IMR-90 (cell line): ENCODE measurements at regions not wholly inside any gene's neighbourhood (a gene's known extent, or its start where the extent isn't known, plus 50 kb on each side); places are given as distances from the start of the nearest gene placed in this dataset.

Source experiments
- ATAC-seq: fragments of 200-7000 bp; cut with Tn5 transposase; 2 replicates; pipeline ENCODE4 v1.9.1; 2020; ENCODE audit warnings: low read depth, mild to moderate bottlenecking, moderate library complexity
- BruUV-seq: library from RNA; stranded (reverse); fragments of 400-500 nt; replicated peaks from 2 replicates; lab custom pipeline; 2021; lab: Mats Ljungman, UMichigan
- CTCF ChIA-PET: fragments of 300-600 bp; formaldehyde crosslinking; extraction: SDS; loops from one replicate; lab custom pipeline; 2021; ENCODE audit warnings: antibody characterized with exemption; lab: Yijun Ruan, JAX
- POLR2A ChIA-PET: fragments of 300-600 bp; sonication (Branson Sonifier 250); formaldehyde crosslinking; loops from one replicate; lab custom pipeline; 2022; ENCODE audit warnings: antibody characterized with exemption; ENCODE audit not compliant: unreplicated experiment; lab: Charles Lee
- DNase-seq: peaks from one replicate; pipeline ENCODE4 v3.0.0; 2013
- H2AFZ ChIP-seq: replicated peaks from 2 replicates; pipeline ENCODE3; 2013; ENCODE audit warnings: low read length, mild to moderate bottlenecking; ENCODE audit not compliant: poor library complexity
- H2AK5ac ChIP-seq: 2 replicates; pipeline ENCODE4 v1.6.1; 2013; ENCODE audit warnings: low read depth, low read length, inconsistent platforms
- H2AK9ac ChIP-seq: replicated peaks from 2 replicates; pipeline ENCODE3; 2013; ENCODE audit warnings: mild to moderate bottlenecking, low read depth, low read length, moderate library complexity; ENCODE audit not compliant: poor library complexity
- H2BK120ac ChIP-seq: 2 replicates; pipeline ENCODE4 v1.6.1; 2013; ENCODE audit warnings: low read depth, low read length, inconsistent platforms
- H2BK15ac ChIP-seq: 3 replicates; pipeline ENCODE4 v1.6.1; 2013; ENCODE audit warnings: low read depth, low read length, inconsistent platforms
- H2BK20ac ChIP-seq: 2 replicates; pipeline ENCODE4 v1.6.1; 2013; ENCODE audit warnings: low read depth, mild to moderate bottlenecking, inconsistent platforms, low read length, moderate library complexity
- H2BK5ac ChIP-seq: 2 replicates; pipeline ENCODE4 v1.6.1; 2013; ENCODE audit warnings: mild to moderate bottlenecking, low read depth, low read length, inconsistent platforms; ENCODE audit not compliant: poor library complexity, severe bottlenecking
- H3K14ac ChIP-seq: replicated peaks from 2 replicates; pipeline ENCODE4 v1.6.1; 2013; ENCODE audit warnings: low read depth, low read length, inconsistent platforms
- H3K18ac ChIP-seq: 2 replicates; pipeline ENCODE4 v1.6.1; 2013; ENCODE audit warnings: low read depth, low read length, control low read depth
- H3K23ac ChIP-seq: 2 replicates; pipeline ENCODE4 v1.6.1; 2013; ENCODE audit warnings: low read depth, low read length, inconsistent platforms
- H3K27ac ChIP-seq: 2 replicates; pipeline ENCODE4 v1.5.1; 2013; ENCODE audit warnings: mild to moderate bottlenecking, control low read depth, low read length; ENCODE audit not compliant: insufficient read depth
- H3K27me3 ChIP-seq: 2 replicates; pipeline ENCODE4 v1.6.1; 2013; ENCODE audit warnings: low read length; ENCODE audit not compliant: control insufficient read depth, insufficient read depth
- H3K36me3 ChIP-seq: 2 replicates; pipeline ENCODE4 v1.6.1; 2013; ENCODE audit warnings: low read length, mixed read lengths; ENCODE audit not compliant: control insufficient read depth, insufficient read depth
- H3K4ac ChIP-seq: 2 replicates; pipeline ENCODE4 v1.6.1; 2013; ENCODE audit warnings: low read depth, low read length, inconsistent platforms
- H3K4me1 ChIP-seq: 2 replicates; pipeline ENCODE4 v1.6.1; 2013; ENCODE audit warnings: low read length, mixed read lengths; ENCODE audit not compliant: control insufficient read depth, insufficient read depth
- H3K4me2 ChIP-seq: 2 replicates; pipeline ENCODE4 v1.6.1; 2013; ENCODE audit warnings: low read depth, mild to moderate bottlenecking, control low read depth, low read length, moderate library complexity
- H3K4me3 ChIP-seq: 2 replicates; pipeline ENCODE4 v1.5.1; 2013; ENCODE audit warnings: low read depth, mild to moderate bottlenecking, control low read depth, low read length, moderate library complexity; ENCODE audit not compliant: insufficient read depth
- H3K56ac ChIP-seq: 2 replicates; pipeline ENCODE4 v1.6.1; 2013; ENCODE audit warnings: low read length, inconsistent platforms; ENCODE audit not compliant: insufficient read depth; ENCODE audit errors: extremely low read depth
- H3K79me1 ChIP-seq, 2 experiments: 2 replicates each; pipeline ENCODE4 v1.6.1; 2013; ENCODE audit warnings: low read length in 2 of 2, inconsistent platforms in 1 of 2, low read depth in 1 of 2
- H3K9ac ChIP-seq: 2 replicates; pipeline ENCODE4 v1.6.1; 2013; ENCODE audit warnings: low read depth, low read length, control low read depth
- H3K9me1 ChIP-seq: 2 replicates; pipeline ENCODE4 v1.6.1; 2013; ENCODE audit warnings: low read length, inconsistent platforms; ENCODE audit not compliant: insufficient read depth
- H3K9me3 ChIP-seq: 2 replicates; pipeline ENCODE4 v1.6.1; 2013; ENCODE audit warnings: low read length; ENCODE audit not compliant: control insufficient read depth, insufficient read depth
- H4K20me1 ChIP-seq: 2 replicates; pipeline ENCODE4 v1.6.1; 2013; ENCODE audit warnings: low read length, inconsistent platforms; ENCODE audit not compliant: insufficient read depth
- H4K5ac ChIP-seq: 2 replicates; pipeline ENCODE4 v1.6.1; 2013; ENCODE audit warnings: mild to moderate bottlenecking, low read depth, low read length, control low read depth
- H4K8ac ChIP-seq, 2 experiments: 2 replicates each; pipeline ENCODE4 v1.6.1; 2013; ENCODE audit warnings: low read depth in 2 of 2, low read length in 2 of 2, control low read depth in 1 of 2, inconsistent platforms in 1 of 2
- H4K91ac ChIP-seq: 2 replicates; pipeline ENCODE4 v1.6.1; 2013; ENCODE audit warnings: low read depth, low read length, inconsistent platforms; ENCODE audit not compliant: insufficient read depth
- POLR2A ChIP-seq: IDR thresholded peaks from 2 replicates; pipeline ENCODE4 v1.6.1; 2012; ENCODE audit warnings: mild to moderate bottlenecking, low read depth, low read length
- WGBS, 2 experiments: methylation state at CpG; one replicate each; pipeline versions ENCODE4 v1.1.5 to v1.1.7; 2013; ENCODE audit warnings: missing lambda C conversion rate in 2 of 2; ENCODE audit not compliant: insufficient read length in 1 of 2; ENCODE audit errors: extremely low coverage in 2 of 2; 5-methylcytosine and 5-hydroxymethylcytosine counted together
- dilution Hi-C: fragments of 300-500 bp; cut with HindIII; formaldehyde crosslinking; loops from one replicate; pipeline ENCODE4 v1.14.3; 2018; ENCODE audit warnings: low sequenced_read_pairs; ENCODE audit not compliant: unreplicated experiment
- in situ Hi-C: fragments of 300-500 bp; cut with MboI; formaldehyde crosslinking; loops from 3 replicates; pipeline ENCODE4 v1.14.3; 2019; ENCODE audit warnings: low sequenced_read_pairs, inconsistent platforms, mixed read lengths
- intact Hi-C: fragments of 100-400 bp; cut with micrococcal nuclease; formaldehyde crosslinking; loops from 2 replicates; pipeline ENCODE4 v1.10.0; 2022

- Histone ChIP-seq H3K23ac (no peak overlapping the region), H4K91ac (no peak overlapping the region), H3K4me1 (no peaks in the 10 kb centered on the region), H2AK9ac (no peak overlapping the region), H3K4me2 (no peak overlapping the region), H3K36me3 (no peaks in the 10 kb centered on the region), H3K4me3 (no peak overlapping the region), H3K27ac (no peak overlapping the region), H2BK20ac (no peak overlapping the region), H3K4ac (no peak overlapping the region), H3K79me1 (no peaks in the 10 kb centered on the region), H3K9ac (no peak overlapping the region), H2BK120ac (no peak overlapping the region), H2BK5ac (no peak overlapping the region), H4K5ac (no peak overlapping the region), H4K20me1 (no peaks in the 10 kb centered on the region), H3K14ac (no peak overlapping the region), H3K9me1 (no peaks in the 10 kb centered on the region), H2BK15ac (no peak overlapping the region), H3K18ac (no peak overlapping the region), H4K8ac (no peak overlapping the region), H2AK5ac (no peak overlapping the region), H3K9me3 (no peaks in the 10 kb centered on the region), H2AFZ (no peak overlapping the region), H3K56ac (no peak overlapping the region), H3K27me3 (no peaks in the 10 kb centered on the region)
- DNase-seq, result no peak
- dilution Hi-C loops (no loop called here), in situ Hi-C loops (no loop called here), intact Hi-C loops (no loop called here)
- no CpG with 5 or more reads among the region's 1 CpG for WGBS, 2 experiments
- ChIA-PET POLR2A (no interaction called here), CTCF (no interaction called here)
- ATAC-seq, result no peak
- TF ChIP-seq POLR2A, result no peak
- no TSS peak for BruUV-seq
Observed at GRCh38 chr3:34109021-34109420, 310.6 kb downstream of the PDCD6IP start.
